Liver (tissue), 8 donors: ENCODE measurements at regions not wholly inside any gene's neighbourhood (a gene's known extent, or its start where the extent isn't known, plus 50 kb on each side); places are given as distances from the start of the nearest gene placed in this dataset.

ENCODE experiments used
- DNase-seq: peaks from one replicate; pipeline ENCODE4 v3.0.0-alpha.2; 2017; ENCODE audit warnings: low spot score
- H3K27ac ChIP-seq, 2 donors: one replicate each; pipeline ENCODE4 v1.7.0; 2013; ENCODE audit warnings: inconsistent platforms in 2 of 2, low read length in 2 of 2, control low read depth in 1 of 2, low read depth in 1 of 2, mild to moderate bottlenecking in 1 of 2
- H3K27me3 ChIP-seq, 4 donors: one replicate each; pipeline versions ENCODE4 v1.6.1 to v1.7.0; 2013; ENCODE audit warnings: low read length in 3 of 4, inconsistent platforms in 1 of 4, mild to moderate bottlenecking in 1 of 4, moderate library complexity in 1 of 4; ENCODE audit not compliant: control insufficient read depth in 4 of 4, insufficient read depth in 4 of 4
- H3K36me3 ChIP-seq, 4 donors: one replicate each; pipeline versions ENCODE4 v1.6.1 to v1.7.0; 2013; ENCODE audit warnings: low read length in 3 of 4, mild to moderate bottlenecking in 3 of 4, low read depth in 1 of 4, moderate library complexity in 1 of 4; ENCODE audit not compliant: control insufficient read depth in 4 of 4, insufficient read depth in 3 of 4
- H3K4me1 ChIP-seq, 4 donors: one replicate each; pipeline versions ENCODE4 v1.6.1 to v1.7.0; 2013; ENCODE audit warnings: low read length in 3 of 4, mild to moderate bottlenecking in 3 of 4, moderate library complexity in 1 of 4; ENCODE audit not compliant: control insufficient read depth in 4 of 4, insufficient read depth in 4 of 4
- H3K4me3 ChIP-seq, 3 donors: one replicate each; pipeline versions ENCODE4 v1.6.1 to v1.7.0; 2013; ENCODE audit warnings: low read length in 3 of 3, control low read depth in 1 of 3, low read depth in 1 of 3, mild to moderate bottlenecking in 1 of 3
- H3K9ac ChIP-seq, 2 donors: one replicate each; pipeline ENCODE4 v1.7.0; 2013; ENCODE audit warnings: low read length in 2 of 2, mild to moderate bottlenecking in 2 of 2, moderate library complexity in 2 of 2, control low read depth in 1 of 2, low read depth in 1 of 2
- H3K9me3 ChIP-seq, 4 donors: one replicate each; pipeline versions ENCODE4 v1.6.1 to v1.7.0; 2013; ENCODE audit warnings: low read length in 3 of 4; ENCODE audit not compliant: control insufficient read depth in 4 of 4
- ATF3 ChIP-seq: IDR thresholded peaks from 2 replicates; pipeline ENCODE4 v1.6.1; 2016; ENCODE audit warnings: antibody characterized with exemption
- CTCF ChIP-seq: fragments of 150-350 bp; IDR thresholded peaks from 2 replicates; pipeline ENCODE4 v1.5.1; 2017; ENCODE audit warnings: improper control_type of control experiment, low read depth, low read length; ENCODE audit not compliant: missing input control
- EGR1 ChIP-seq, 2 donors: IDR thresholded peaks; 2 replicates each; pipeline ENCODE4 v1.6.1; 2016 to 2018; ENCODE audit warnings: antibody characterized with exemption in 2 of 2, low read depth in 2 of 2
- FOXA1 ChIP-seq: IDR thresholded peaks from 2 replicates; pipeline ENCODE4 v1.6.1; 2016; ENCODE audit warnings: antibody characterized with exemption
- FOXA2 ChIP-seq: IDR thresholded peaks from 2 replicates; pipeline ENCODE4 v1.6.1; 2016; ENCODE audit warnings: antibody characterized with exemption
- GABPA ChIP-seq, 2 donors: IDR thresholded peaks in 1 of 2; conservative IDR thresholded peaks in 1 of 2; 2 replicates each; pipeline ENCODE4 v1.6.1; 2016; ENCODE audit warnings: antibody characterized with exemption in 2 of 2, mild to moderate bottlenecking in 1 of 2, moderate library complexity in 1 of 2
- HNF4A ChIP-seq, 2 donors: conservative IDR thresholded peaks; 2 replicates each; pipeline ENCODE4 v1.6.1; 2016; ENCODE audit warnings: antibody characterized with exemption in 2 of 2, mild to moderate bottlenecking in 2 of 2
- HNF4G ChIP-seq: IDR thresholded peaks from 2 replicates; pipeline ENCODE4 v1.6.1; 2016; ENCODE audit warnings: antibody characterized with exemption
- JUND ChIP-seq, 2 donors: IDR thresholded peaks; 2 replicates each; pipeline ENCODE4 v1.6.1; 2016; ENCODE audit warnings: antibody characterized with exemption in 2 of 2
- MAX ChIP-seq: IDR thresholded peaks from 2 replicates; pipeline ENCODE4 v1.6.1; 2016; ENCODE audit warnings: antibody characterized with exemption
- NR2F2 ChIP-seq: IDR thresholded peaks from 2 replicates; pipeline ENCODE4 v1.6.1; 2016; ENCODE audit warnings: antibody characterized with exemption
- RAD21 ChIP-seq, 2 donors: IDR thresholded peaks; 2 replicates each; pipeline ENCODE4 v1.6.1; 2016; ENCODE audit warnings: antibody characterized with exemption in 2 of 2, mild to moderate bottlenecking in 2 of 2
- REST ChIP-seq: IDR thresholded peaks from 2 replicates; pipeline ENCODE4 v1.6.1; 2016; ENCODE audit warnings: antibody characterized with exemption, mild to moderate bottlenecking
- RXRA ChIP-seq, 2 donors: IDR thresholded peaks; 2 replicates each; pipeline ENCODE4 v1.6.1; 2017 to 2018; ENCODE audit warnings: antibody characterized with exemption in 2 of 2, mild to moderate bottlenecking in 1 of 2
- SP1 ChIP-seq: IDR thresholded peaks from 2 replicates; pipeline ENCODE4 v1.6.1; 2018; ENCODE audit warnings: antibody characterized with exemption, mild to moderate bottlenecking
- TAF1 ChIP-seq: conservative IDR thresholded peaks from 2 replicates; pipeline ENCODE4 v1.6.1; 2016; ENCODE audit warnings: antibody characterized with exemption, mild to moderate bottlenecking
- YY1 ChIP-seq: IDR thresholded peaks from 2 replicates; pipeline ENCODE4 v1.6.1; 2016; ENCODE audit warnings: antibody characterized with exemption, mild to moderate bottlenecking
- ZBTB33 ChIP-seq: IDR thresholded peaks from 2 replicates; pipeline ENCODE4 v1.6.1; 2016; ENCODE audit warnings: antibody characterized with exemption
- WGBS: extraction: QIAGEN DNeasy Blood & Tissue Kit; methylation state at CpG from one replicate; pipeline ENCODE4 v1.1.7; 2013; 5-methylcytosine and 5-hydroxymethylcytosine counted together
- donor health status: healthy.
- donor health status: healthy.
- donor health status: healthy.
- donor health status: healthy.
- donor health status: healthy.

- Histone ChIP-seq H3K9me3 (no peaks in the 10 kb centered on the region), H3K4me1 (no peaks in the 10 kb centered on the region), H3K27me3 (peaks cover 0 to 5% (median 0%) of the 10 kb centered on the region in 4 donors), H3K36me3 (no peaks in the 10 kb centered on the region), H3K4me3 (no peak overlapping the region), H3K9ac (no peak overlapping the region), H3K27ac (no peak overlapping the region)
- WGBS, result 89% methylated on average over 2 of the region's 2 CpGs
- no peak for DNase-seq
- TF ChIP-seq JUND (IDR thresholded peaks at IDR 0.05), result no peak
- no peak for TF ChIP-seq MAX
- no peak for TF ChIP-seq ATF3
- TF ChIP-seq CTCF, result no peak
- TF ChIP-seq RXRA (IDR thresholded peaks at IDR 0.05), result no peak
- no peak for TF ChIP-seq HNF4A (conservative IDR thresholded peaks at IDR 0.05)
- no peak for TF ChIP-seq REST
- no peak for TF ChIP-seq ZBTB33
- TF ChIP-seq NR2F2, result no peak
- no peak for TF ChIP-seq FOXA2
- TF ChIP-seq YY1, result no peak
- TF ChIP-seq SP1, result no peak
- no peak for TF ChIP-seq HNF4G
- TF ChIP-seq EGR1 (IDR thresholded peaks at IDR 0.05; ENCODE audit: low read depth in 2 of 2), result no peak
- TF ChIP-seq RAD21 (IDR thresholded peaks at IDR 0.05), result no peak
- TF ChIP-seq GABPA (IDR thresholded peaks at IDR 0.05 in 1 of 2, conservative IDR thresholded peaks at IDR 0.05 in 1 of 2), result no peak
- TF ChIP-seq FOXA1, result no peak
- no peak for TF ChIP-seq TAF1
Measured at GRCh38 chr2:11071939-11072338, 83.3 kb upstream of the SLC66A3 start.

- Histone ChIP-seq H3K27me3 (peaks cover 0 to 5% (median 0%) of the 10 kb centered on the region in 4 donors), H3K9me3 (no peaks in the 10 kb centered on the region), H3K4me1 (no peaks in the 10 kb centered on the region), H3K4me3 (no peak overlapping the region), H3K9ac (no peak overlapping the region), H3K27ac (no peak overlapping the region), H3K36me3 (no peaks in the 10 kb centered on the region)
- no peak for DNase-seq
- WGBS, result 59% methylated on average over 6 of the region's 6 CpGs
- TF ChIP-seq GABPA (IDR thresholded peaks at IDR 0.05 in 1 of 2, conservative IDR thresholded peaks at IDR 0.05 in 1 of 2), result no peak
- TF ChIP-seq ZBTB33, result no peak
- no peak for TF ChIP-seq YY1
- no peak for TF ChIP-seq JUND (IDR thresholded peaks at IDR 0.05)
- no peak for TF ChIP-seq FOXA1
- no peak for TF ChIP-seq CTCF
- TF ChIP-seq NR2F2, result no peak
Measured at GRCh38 chr2:11072550-11072949, 82.7 kb upstream of the SLC66A3 start.
